Esophagus muscularis mucosa (tissue), 4 donors: ENCODE measurements at regions not wholly inside any gene's neighbourhood (a gene's known extent, or its start where the extent isn't known, plus 50 kb on each side); places are given as distances from the start of the nearest gene placed in this dataset.

Experiments
- EP300 ChIP-seq: sonication (generic); formaldehyde crosslinking; IDR thresholded peaks from one replicate; pipeline ENCODE4 v1.6.1; 2017; ENCODE audit warnings: antibody characterized with exemption
- POLR2A ChIP-seq: fragments of 450-650 bp; IDR thresholded peaks from one replicate; pipeline ENCODE4 v1.6.1; 2017; ENCODE audit warnings: antibody characterized with exemption, moderate library complexity, mild to moderate bottlenecking, low read depth
- POLR2AphosphoS5 ChIP-seq, 2 donors: sonication (generic); formaldehyde crosslinking; IDR thresholded peaks; one replicate each; pipeline ENCODE4 v1.6.1; 2017; ENCODE audit warnings: antibody characterized with exemption in 2 of 2
- TF ChIP-seq, protein P1 (sequence below), 3 experiments: fragments of 200-600 bp in 2 of 3; fragments of 450-650 bp in 1 of 3; sonication (generic) in 2 of 3; IDR thresholded peaks; one replicate each; pipeline ENCODE4 v1.5.1; 2017 to 2019; ENCODE audit warnings: antibody characterized with exemption in 3 of 3, mild to moderate bottlenecking in 2 of 3, moderate library complexity in 1 of 3

DNA sequence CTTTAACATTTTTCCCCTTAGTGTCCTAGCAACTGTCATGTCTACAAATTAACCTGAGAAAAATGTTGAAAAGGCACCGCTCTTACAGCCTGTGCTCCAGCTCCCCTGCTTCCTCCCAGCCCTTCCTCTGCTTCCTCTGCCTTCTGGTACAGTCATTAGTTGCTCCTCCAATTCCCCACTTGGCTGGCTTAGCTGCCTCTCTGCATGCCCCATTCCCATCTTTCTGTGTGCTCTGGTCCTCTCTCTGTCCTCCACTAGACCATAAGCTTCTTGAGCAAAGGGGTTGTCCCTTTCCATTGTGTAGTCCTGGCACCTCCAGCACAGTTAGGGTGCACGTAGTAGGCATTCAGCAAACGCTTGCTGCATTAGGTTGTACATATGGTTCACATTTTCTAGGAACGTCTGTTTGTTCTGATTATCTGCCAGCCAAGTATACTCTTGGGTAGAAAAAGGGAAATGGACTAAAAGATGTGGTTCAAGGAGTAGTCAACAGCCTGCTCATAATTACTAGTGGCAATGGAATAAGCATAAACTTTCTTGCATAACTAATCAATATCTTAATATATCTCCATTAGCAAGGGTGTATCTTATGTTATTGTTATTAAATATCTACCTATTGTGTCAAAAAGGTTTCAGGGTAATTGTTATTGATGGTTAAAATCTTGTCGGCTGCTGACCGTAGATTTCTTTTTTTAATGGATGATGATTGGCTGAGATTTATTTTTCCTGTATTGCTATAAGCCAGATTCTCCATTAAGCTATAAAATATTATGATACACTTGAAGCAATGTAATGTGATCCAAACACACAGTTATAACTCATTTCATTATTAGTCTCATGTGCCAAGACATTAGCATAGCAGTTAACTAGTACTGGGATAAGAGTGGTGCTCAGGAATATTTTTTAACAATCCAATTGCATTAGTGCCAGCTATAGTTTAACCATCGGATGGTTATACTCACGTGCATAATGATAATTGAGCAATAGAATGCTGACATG is 340.1 kb downstream of the SLC4A3 start:
- no peak for TF ChIP-seq POLR2A
- TF ChIP-seq, protein P1, sequence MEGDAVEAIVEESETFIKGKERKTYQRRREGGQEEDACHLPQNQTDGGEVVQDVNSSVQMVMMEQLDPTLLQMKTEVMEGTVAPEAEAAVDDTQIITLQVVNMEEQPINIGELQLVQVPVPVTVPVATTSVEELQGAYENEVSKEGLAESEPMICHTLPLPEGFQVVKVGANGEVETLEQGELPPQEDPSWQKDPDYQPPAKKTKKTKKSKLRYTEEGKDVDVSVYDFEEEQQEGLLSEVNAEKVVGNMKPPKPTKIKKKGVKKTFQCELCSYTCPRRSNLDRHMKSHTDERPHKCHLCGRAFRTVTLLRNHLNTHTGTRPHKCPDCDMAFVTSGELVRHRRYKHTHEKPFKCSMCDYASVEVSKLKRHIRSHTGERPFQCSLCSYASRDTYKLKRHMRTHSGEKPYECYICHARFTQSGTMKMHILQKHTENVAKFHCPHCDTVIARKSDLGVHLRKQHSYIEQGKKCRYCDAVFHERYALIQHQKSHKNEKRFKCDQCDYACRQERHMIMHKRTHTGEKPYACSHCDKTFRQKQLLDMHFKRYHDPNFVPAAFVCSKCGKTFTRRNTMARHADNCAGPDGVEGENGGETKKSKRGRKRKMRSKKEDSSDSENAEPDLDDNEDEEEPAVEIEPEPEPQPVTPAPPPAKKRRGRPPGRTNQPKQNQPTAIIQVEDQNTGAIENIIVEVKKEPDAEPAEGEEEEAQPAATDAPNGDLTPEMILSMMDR (IDR thresholded peaks at IDR 0.05) = no peak
- no peak for TF ChIP-seq EP300
- no peak for TF ChIP-seq POLR2AphosphoS5 (IDR thresholded peaks at IDR 0.05)
